Neuronal stem cell (in vitro differentiated cells): ENCODE measurements at regions not wholly inside any gene's neighbourhood (a gene's known extent, or its start where the extent isn't known, plus 50 kb on each side); places are given as distances from the start of the nearest gene placed in this dataset.

ENCODE experiments used
- DNase-seq: peaks from one replicate; pipeline ENCODE4 v3.0.0-alpha.2; 2013; ENCODE audit warnings: low spot score
- H2AFZ ChIP-seq: one replicate; pipeline ENCODE4 v1.6.1; 2013; ENCODE audit warnings: mild to moderate bottlenecking, low read length, inconsistent platforms
- H2AK5ac ChIP-seq: 2 replicates; pipeline ENCODE4 v1.6.1; 2013; ENCODE audit warnings: low read depth, mild to moderate bottlenecking, inconsistent platforms, low read length, moderate library complexity, mixed read lengths
- H2BK120ac ChIP-seq: 2 replicates; pipeline ENCODE4 v1.6.1; 2013; ENCODE audit warnings: low read depth, mild to moderate bottlenecking, inconsistent platforms, low read length, moderate library complexity, mixed read lengths
- H2BK12ac ChIP-seq: one replicate; pipeline ENCODE4 v1.6.1; 2013; ENCODE audit warnings: low read length, inconsistent platforms
- H2BK15ac ChIP-seq: 2 replicates; pipeline ENCODE4 v1.6.1; 2013; ENCODE audit warnings: mild to moderate bottlenecking, low read length, inconsistent platforms, mixed read lengths
- H2BK5ac ChIP-seq: one replicate; pipeline ENCODE4 v1.6.1; 2013; ENCODE audit warnings: inconsistent platforms, mild to moderate bottlenecking, low read length, moderate library complexity
- H3K14ac ChIP-seq: one replicate; pipeline ENCODE4 v1.6.1; 2013; ENCODE audit warnings: low read length, inconsistent platforms
- H3K18ac ChIP-seq: 2 replicates; pipeline ENCODE4 v1.6.1; 2013; ENCODE audit warnings: low read length, inconsistent platforms
- H3K23ac ChIP-seq: 2 replicates; pipeline ENCODE4 v1.6.1; 2013; ENCODE audit warnings: low read depth, mild to moderate bottlenecking, mixed read lengths, low read length, inconsistent platforms; ENCODE audit not compliant: poor library complexity
- H3K27ac ChIP-seq: replicated peaks from 3 replicates; pipeline ENCODE4 v1.5.1; 2013; ENCODE audit warnings: low read length, inconsistent platforms
- H3K27me3 ChIP-seq, 3 experiments: 2 replicates each; pipeline ENCODE4 v1.6.1; 2013; ENCODE audit warnings: low read length in 3 of 3, mild to moderate bottlenecking in 2 of 3, inconsistent platforms in 1 of 3, low read depth in 1 of 3, mixed read lengths in 1 of 3, moderate library complexity in 1 of 3; ENCODE audit not compliant: control insufficient read depth in 3 of 3, insufficient read depth in 3 of 3
- H3K36me3 ChIP-seq, 2 donors: replicated peaks in 1 of 2; 2 replicates each; pipeline ENCODE4 v1.6.1; 2013; ENCODE audit warnings: low read length in 2 of 2; ENCODE audit not compliant: control insufficient read depth in 2 of 2, insufficient read depth in 2 of 2
- H3K4ac ChIP-seq: 2 replicates; pipeline ENCODE4 v1.6.1; 2013; ENCODE audit warnings: inconsistent platforms, mild to moderate bottlenecking, low read length, moderate library complexity
- H3K4me1 ChIP-seq, 2 donors: 1 replicate in 1 of 2; 2 replicates in 1 of 2; pipeline ENCODE4 v1.6.1; 2013; ENCODE audit warnings: low read length in 2 of 2, low read depth in 1 of 2; ENCODE audit not compliant: control insufficient read depth in 2 of 2, insufficient read depth in 1 of 2
- H3K4me2 ChIP-seq: one replicate; pipeline ENCODE4 v1.6.1; 2013; ENCODE audit warnings: mild to moderate bottlenecking, low read length, inconsistent platforms; ENCODE audit not compliant: insufficient read depth, poor library complexity, severe bottlenecking
- H3K4me3 ChIP-seq, 2 donors: 2 replicates each; pipeline ENCODE4 v1.5.1; 2013; ENCODE audit warnings: low read length in 2 of 2, mild to moderate bottlenecking in 2 of 2, inconsistent platforms in 1 of 2, moderate library complexity in 1 of 2
- H3K79me1 ChIP-seq: one replicate; pipeline ENCODE4 v1.6.1; 2013; ENCODE audit warnings: low read depth, mild to moderate bottlenecking, inconsistent platforms, low read length, moderate library complexity
- H3K9ac ChIP-seq: one replicate; pipeline ENCODE4 v1.6.1; 2013; ENCODE audit warnings: mild to moderate bottlenecking, low read depth, low read length, inconsistent platforms; ENCODE audit not compliant: poor library complexity
- H3K9me3 ChIP-seq, 2 donors: replicated peaks in 1 of 2; 2 replicates each; pipeline versions ENCODE3 to v1.6.1; 2013; ENCODE audit warnings: low read length in 2 of 2, mild to moderate bottlenecking in 2 of 2, inconsistent platforms in 1 of 2, low read depth in 1 of 2, mixed read lengths in 1 of 2, moderate library complexity in 1 of 2; ENCODE audit not compliant: control insufficient read depth in 2 of 2, insufficient read depth in 1 of 2
- H4K8ac ChIP-seq: one replicate; pipeline ENCODE4 v1.6.1; 2013; ENCODE audit warnings: low read depth, mild to moderate bottlenecking, inconsistent platforms, low read length, moderate library complexity
- H4K91ac ChIP-seq: one replicate; pipeline ENCODE4 v1.6.1; 2013; ENCODE audit warnings: low read length, low read depth, mild to moderate bottlenecking, inconsistent platforms; ENCODE audit not compliant: poor library complexity
- WGBS, 2 donors: extraction: QIAGEN DNeasy Blood & Tissue Kit; methylation state at CpG; one replicate each; pipeline ENCODE4 v1.1.7; 2013; ENCODE audit warnings: missing lambda C conversion rate in 2 of 2, mixed read lengths in 1 of 2; ENCODE audit not compliant: insufficient read length in 2 of 2, insufficient replicate concordance in 1 of 2; ENCODE audit errors: extremely low coverage in 2 of 2; 5-methylcytosine and 5-hydroxymethylcytosine counted together

- Histone ChIP-seq H3K4me1 (peaks cover 16 to 35% of the 10 kb centered on the region in 2 donors), H3K9me3 (peaks cover 0 to 5% of the 10 kb centered on the region in 2 donors), H2BK12ac (peak overlapping the region; percentile 30)
These were observed 233.8 kb upstream of the GSE1 start for GRCh38 chr16:85379041-85380001.

GRCh38 chr16:85380002-85380395, 233.1 kb upstream of the GSE1 start:
- no peak overlapping the region for H3K4ac ChIP-seq
- no peak overlapping the region for H4K91ac ChIP-seq
- H3K36me3 ChIP-seq, result peaks cover 0 to 3% of the 10 kb centered on the region in 2 donors
- H2BK120ac ChIP-seq, result no peak overlapping the region
- no peak overlapping the region for H2BK15ac ChIP-seq
- WGBS, 2 donors, result no CpG with 5 or more reads among the region's 2 CpGs
- H3K9me3 ChIP-seq, result peaks cover 0 to 5% of the 10 kb centered on the region in 2 donors
- DNase-seq, result no peak
- peak overlapping the region; percentile 86 for H2AK5ac ChIP-seq
- no peak overlapping the region for H3K27ac ChIP-seq
- no peak overlapping the region for H2BK5ac ChIP-seq
- H3K4me3 ChIP-seq, result no peak overlapping the region
- no peak overlapping the region for H2AFZ ChIP-seq
- H3K27me3 ChIP-seq, result no peaks in the 10 kb centered on the region
- no peak overlapping the region for H3K23ac ChIP-seq
- no peak overlapping the region for H3K18ac ChIP-seq
- H3K4me1 ChIP-seq, result peaks cover 16 to 41% of the 10 kb centered on the region in 2 donors
- H3K14ac ChIP-seq, result no peak overlapping the region
- no peaks in the 10 kb centered on the region for H3K79me1 ChIP-seq
- no peak overlapping the region for H4K8ac ChIP-seq
- no peak overlapping the region for H2BK12ac ChIP-seq
- H3K9ac ChIP-seq, result no peak overlapping the region
- H3K4me2 ChIP-seq, result no peak overlapping the region

More at GRCh38 chr16:85379041-85380001, 233.8 kb upstream of the GSE1 start:
- H3K4ac ChIP-seq, result no peak overlapping the region
- H2AK5ac ChIP-seq, result peak overlapping the region; percentile 86
- H3K36me3 ChIP-seq, result peaks cover 0 to 3% of the 10 kb centered on the region in 2 donors
- peak overlapping the region; percentile 63 for H3K14ac ChIP-seq
- H4K8ac ChIP-seq, result no peak overlapping the region
- H3K4me3 ChIP-seq, result no peak overlapping the region
- no peak for DNase-seq
- no peaks in the 10 kb centered on the region for H3K79me1 ChIP-seq
- no peak overlapping the region for H2BK5ac ChIP-seq
- no peak overlapping the region for H4K91ac ChIP-seq
- H3K4me2 ChIP-seq, result no peak overlapping the region
- no peak overlapping the region for H2AFZ ChIP-seq
- peak overlapping the region; percentile 21 for H2BK15ac ChIP-seq
- no peak overlapping the region for H3K9ac ChIP-seq
- WGBS, 2 donors, result no CpG with 5 or more reads among the region's 15 CpGs
- H2BK120ac ChIP-seq, result no peak overlapping the region
- no peaks in the 10 kb centered on the region for H3K27me3 ChIP-seq
- H3K18ac ChIP-seq, result peak overlapping the region; percentile 84
- no peak overlapping the region for H3K27ac ChIP-seq
- H3K23ac ChIP-seq, result peak overlapping the region; percentile 46

- Histone ChIP-seq H3K14ac (no peak overlapping the region), H3K4me3 (no peak overlapping the region), H2AFZ (no peak overlapping the region), H3K4me2 (no peak overlapping the region), H2AK5ac (peak overlapping the region; percentile 82), H3K23ac (no peak overlapping the region), H3K4ac (no peak overlapping the region), H3K79me1 (no peaks in the 10 kb centered on the region), H3K9me3 (peaks cover 0 to 5% of the 10 kb centered on the region in 2 donors), H3K27me3 (no peaks in the 10 kb centered on the region), H4K91ac (no peak overlapping the region), H3K4me1 (peaks cover 16 to 52% of the 10 kb centered on the region in 2 donors), H3K27ac (no peak overlapping the region), H2BK120ac (no peak overlapping the region), H3K18ac (peak overlapping the region; percentile 12), H3K9ac (no peak overlapping the region), H2BK5ac (no peak overlapping the region), H4K8ac (no peak overlapping the region), H2BK15ac (peak overlapping the region; percentile 88), H2BK12ac (no peak overlapping the region), H3K36me3 (peaks cover 0 to 3% of the 10 kb centered on the region in 2 donors)
- DNase-seq, result no peak
- WGBS, 2 donors, result no CpG with 5 or more reads among the region's 19 CpGs
These were observed 232.0 kb upstream of the GSE1 start for GRCh38 chr16:85380905-85381737.
